Pancreas (tissue), 10 donors: ENCODE measurements at regions not wholly inside any gene's neighbourhood (a gene's known extent, or its start where the extent isn't known, plus 50 kb on each side); places are given as distances from the start of the nearest gene placed in this dataset.

Source experiments
- ATAC-seq, 4 donors: fragments of 200-7000 bp; cut with Tn5 transposase; one replicate each; pipeline versions ENCODE4 v1.8.0 to v1.9.1; 2020; ENCODE audit warnings: mild to moderate bottlenecking in 4 of 4, moderate library complexity in 4 of 4
- DNase-seq, 6 donors: peaks; one replicate each; pipeline ENCODE4 v3.0.0-alpha.2; 2020
- FAIRE-seq: peaks from 2 replicates; lab custom pipeline; 2012; peaks lifted over from hg19 to GRCh38; lab: Jason Lieb, UNC
- H3K27ac ChIP-seq, 4 donors: fragments of 200-600 bp; sonication (generic); 1 replicate in 3 of 4; 2 replicates in 1 of 4; pipeline versions ENCODE4 v1.5.0 to v1.8.0; 2020
- H3K27me3 ChIP-seq, 4 donors: fragments of 200-600 bp; one replicate each; pipeline ENCODE4 v1.8.0; 2021
- H3K36me3 ChIP-seq, 3 donors: fragments of 200-600 bp; sonication (generic) in 1 of 3; one replicate each; pipeline versions ENCODE4 v1.5.0 to v1.8.0; 2020 to 2021
- H3K4me1 ChIP-seq, 3 donors: fragments of 200-600 bp; one replicate each; pipeline ENCODE4 v1.8.0; 2021
- H3K4me3 ChIP-seq, 4 donors: fragments of 200-600 bp; sonication (generic) in 2 of 4; one replicate each; pipeline versions ENCODE4 v1.5.0 to v1.8.0; 2020 to 2021
- H3K9me3 ChIP-seq, 4 donors: fragments of 200-600 bp; one replicate each; pipeline ENCODE4 v1.8.0; 2021
- CTCF ChIP-seq, 4 donors: fragments of 200-600 bp; sonication (generic) in 3 of 4; IDR thresholded peaks; one replicate each; pipeline versions ENCODE4 v1.5.0 to v1.8.0; 2021; ENCODE audit warnings: antibody characterized with exemption in 4 of 4
- WGBS, 2 donors: extraction: QIAGEN DNeasy Blood & Tissue Kit; methylation state at CpG; one replicate each; pipeline ENCODE4 v1.1.7; 2013; 5-methylcytosine and 5-hydroxymethylcytosine counted together
- intact Hi-C, 3 donors: fragments of 100-400 bp; cut with DNase I; formaldehyde crosslinking; loops; one replicate each; pipeline versions ENCODE4 v1.11.1 to v1.14.2; 2022
- donor health status: healthy with polysubstance abuse.
- donor health status: DM: no; HTN: no; CAD: no; lungs with moderate emphysema.
- donor health status: DM: no; HTN: no; CAD: no.
- donor health status: control.
- donor health status: control.
- donor health status: Bipolar disorder and iron deficiency.
- donor health status: DM: yes; HTN: yes; CAD: no.
- donor health status: DM: no; HTN: no; CAD: no.
- donor health status: DM: no; HTN: no; CAD: no.
- donor health status: DM: yes; HTN: yes; CAD: no.

- 39 to 57% methylated on average over 1 of the region's 1 CpG for WGBS, 2 donors
- no peak for TF ChIP-seq CTCF (IDR thresholded peaks at IDR 0.05)
- H3K9me3 ChIP-seq = no peaks in the 10 kb centered on the region
- H3K4me3 ChIP-seq = no peak overlapping the region
- FAIRE-seq = no peak
- no peak overlapping the region for H3K27ac ChIP-seq
- H3K27me3 ChIP-seq = peaks cover 0 to 4% (median 0%) of the 10 kb centered on the region in 4 donors
- DNase-seq = no peak
- H3K36me3 ChIP-seq = no peaks in the 10 kb centered on the region
- intact Hi-C loops = no loop called here
- no peak for ATAC-seq
- H3K4me1 ChIP-seq = no peaks in the 10 kb centered on the region
These were observed 1136.3 kb upstream of the ACO1 start for GRCh38 chr9:31248156-31248555.

GRCh38 chr9:31251386-31251785 is 1133.1 kb upstream of the ACO1 start:
- WGBS, 2 donors = 76 to 79% methylated on average over 2 of the region's 2 CpGs
- Histone ChIP-seq H3K27ac (no peak overlapping the region), H3K27me3 (peaks cover 0 to 3% (median 0%) of the 10 kb centered on the region in 4 donors), H3K36me3 (no peaks in the 10 kb centered on the region), H3K4me1 (no peaks in the 10 kb centered on the region), H3K4me3 (no peak overlapping the region), H3K9me3 (no peaks in the 10 kb centered on the region)
- intact Hi-C loops = no loop called here
- FAIRE-seq (no peak), ATAC-seq (no peak), DNase-seq (no peak)
- TF ChIP-seq CTCF (IDR thresholded peaks at IDR 0.05) = no peak

- WGBS, 2 donors = 92 to 96% methylated on average over 73 of the region's 73 CpGs
- ATAC-seq (no peak), FAIRE-seq (no peak), DNase-seq (peak in 3 of 6 donors; percentile 19 to 60 (median 48))
- Histone ChIP-seq H3K36me3 (no peaks in the 10 kb centered on the region), H3K27me3 (no peaks in the 10 kb centered on the region), H3K4me1 (no peaks in the 10 kb centered on the region), H3K27ac (no peak overlapping the region), H3K4me3 (no peak overlapping the region), H3K9me3 (no peaks in the 10 kb centered on the region)
- TF ChIP-seq CTCF (IDR thresholded peaks at IDR 0.05) = no peak
- intact Hi-C loops = no loop called here
These were observed 1130.4 kb upstream of the ACO1 start for GRCh38 chr9:31253800-31254762.

GRCh38 chr9:31255211-31255610 is 1129.2 kb upstream of the ACO1 start:
- H3K36me3 ChIP-seq = no peaks in the 10 kb centered on the region
- 75 to 81% methylated on average over 11 of the region's 11 CpGs for WGBS, 2 donors
- no peak for TF ChIP-seq CTCF (IDR thresholded peaks at IDR 0.05)
- H3K4me3 ChIP-seq = no peak overlapping the region
- FAIRE-seq (no peak), ATAC-seq (no peak), DNase-seq (no peak)
- H3K27ac ChIP-seq = no peak overlapping the region
- intact Hi-C loops = no loop called here
- H3K9me3 ChIP-seq = no peaks in the 10 kb centered on the region
- no peaks in the 10 kb centered on the region for H3K27me3 ChIP-seq
- no peaks in the 10 kb centered on the region for H3K4me1 ChIP-seq

GRCh38 chr9:31259824-31260223 is 1124.6 kb upstream of the ACO1 start:
- no peak for DNase-seq
- intact Hi-C loops = no loop called here
- 25 to 32% methylated on average over 2 of the region's 2 CpGs for WGBS, 2 donors

More at GRCh38 chr9:31259824-31260223, 1124.6 kb upstream of the ACO1 start:
- FAIRE-seq (no peak), ATAC-seq (no peak)
- Histone ChIP-seq H3K36me3 (no peaks in the 10 kb centered on the region), H3K27me3 (no peaks in the 10 kb centered on the region), H3K4me3 (no peak overlapping the region), H3K27ac (no peak overlapping the region), H3K4me1 (no peaks in the 10 kb centered on the region), H3K9me3 (no peaks in the 10 kb centered on the region)
- TF ChIP-seq CTCF (IDR thresholded peaks at IDR 0.05) = no peak
